ENCODE measurements at regions not wholly inside any gene's neighbourhood (a gene's known extent, or its start where the extent isn't known, plus 50 kb on each side); places are given as distances from the start of the nearest gene placed in this dataset.

GRCh38 chr4:11702886-11703557 lies 274.3 kb upstream of the HS3ST1 start:
- TF ChIP-seq CTCF (IDR thresholded peaks at IDR 0.05), result no peak
- TF ChIP-seq POLR2A (IDR thresholded peaks at IDR 0.05), result no peak

All from heart left ventricle (tissue), 13 donors.